ENCODE measurements at regions not wholly inside any gene's neighbourhood (a gene's known extent, or its start where the extent isn't known, plus 50 kb on each side); places are given as distances from the start of the nearest gene placed in this dataset.

DNA sequence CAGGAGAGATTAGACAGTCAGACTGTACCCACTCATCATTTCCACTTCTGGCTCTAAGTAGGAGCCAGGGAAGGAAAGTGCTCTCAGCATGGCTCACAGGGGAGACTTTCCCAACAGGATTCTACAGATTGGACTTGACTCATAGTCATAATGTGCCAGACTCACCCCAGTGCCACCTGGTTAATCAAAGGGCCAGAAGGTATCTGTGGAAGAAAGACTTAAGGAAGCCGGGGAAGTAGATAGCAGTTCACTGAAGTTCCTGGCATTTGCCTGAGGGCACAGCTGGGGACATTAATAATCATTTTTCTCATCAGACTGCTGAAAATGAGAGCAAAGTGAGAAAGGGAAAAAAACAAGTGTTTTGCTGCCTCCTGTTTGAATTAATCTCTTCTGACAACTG, 717.5 kb downstream of the TUSC7 start:
- DNase-seq, result no peak

DNA sequence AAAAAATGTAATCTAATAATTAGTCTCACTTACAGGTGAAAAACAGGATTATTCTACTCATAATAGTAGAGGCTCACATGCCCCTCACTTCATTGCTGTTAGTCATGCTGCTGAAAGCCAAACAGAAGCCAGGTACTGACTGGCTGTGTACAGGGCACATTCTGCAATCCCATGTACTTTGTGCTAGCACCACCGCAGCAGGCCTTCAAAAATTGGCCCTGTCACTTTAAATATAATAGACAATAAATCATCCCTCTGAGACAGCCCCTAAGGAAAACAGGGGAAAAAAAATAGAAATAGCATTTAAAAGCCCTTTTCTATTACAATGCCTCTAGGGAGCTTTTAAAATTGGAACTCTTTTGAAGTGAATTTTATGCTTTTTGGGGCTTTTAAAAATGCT, 723.8 kb downstream of the TUSC7 start:
- no peak for DNase-seq

- DNase-seq, result no peak
Observed at GRCh38 chr3:117434661-117435412, 725.3 kb downstream of the TUSC7 start.

GRCh38 chr3:117435506-117435905, 725.9 kb downstream of the TUSC7 start:
- DNase-seq, result peak; percentile 6

GRCh38 chr3:117439812-117440211, 730.2 kb downstream of the TUSC7 start:
- DNase-seq, result no peak

- no peak for DNase-seq
Observed at GRCh38 chr3:117441851-117442250, 732.3 kb downstream of the TUSC7 start.

DNA sequence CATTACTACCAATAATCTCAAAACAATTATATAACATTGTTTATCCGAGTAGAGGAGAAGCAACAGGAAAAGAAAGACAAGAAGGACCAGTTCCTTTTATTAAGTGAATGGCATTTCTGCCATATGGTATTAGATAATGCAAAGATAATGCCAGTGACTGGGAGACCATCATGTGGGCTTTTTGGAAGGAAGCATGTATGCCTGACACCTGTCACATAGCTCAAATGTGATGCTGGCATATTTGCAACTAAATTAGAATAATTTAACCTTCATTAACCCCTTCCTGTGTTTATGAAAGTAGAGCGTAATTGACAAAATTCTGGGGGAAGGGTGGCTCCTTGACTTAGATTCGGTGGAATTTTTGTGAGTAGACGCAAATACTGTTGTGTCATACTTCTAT, 733.0 kb downstream of the TUSC7 start:
- DNase-seq, result no peak

DNA sequence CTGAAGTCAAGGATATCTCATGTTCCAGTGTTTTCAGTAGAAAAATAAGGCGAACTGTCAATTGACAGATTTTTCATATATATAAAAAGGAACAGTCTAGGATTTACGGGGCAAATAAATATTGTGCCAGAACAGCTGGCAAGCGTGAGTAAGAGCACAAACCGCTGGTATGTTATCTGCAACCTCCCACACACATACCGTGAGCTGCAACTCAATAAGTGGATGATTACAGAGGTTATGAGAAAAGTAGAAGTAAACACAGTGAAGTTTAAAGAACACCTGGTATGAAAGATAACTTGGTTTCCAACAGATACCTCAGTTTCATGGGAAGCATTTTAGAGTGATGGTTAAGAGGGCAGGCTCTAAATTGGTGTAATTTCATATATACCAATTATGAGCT, 733.4 kb downstream of the TUSC7 start:
- DNase-seq, result no peak

GRCh38 chr3:117444175-117444574, 734.6 kb downstream of the TUSC7 start:
- no peak for DNase-seq

- no peak for DNase-seq
Observed at GRCh38 chr3:117447419-117447818, 737.8 kb downstream of the TUSC7 start.

DNA sequence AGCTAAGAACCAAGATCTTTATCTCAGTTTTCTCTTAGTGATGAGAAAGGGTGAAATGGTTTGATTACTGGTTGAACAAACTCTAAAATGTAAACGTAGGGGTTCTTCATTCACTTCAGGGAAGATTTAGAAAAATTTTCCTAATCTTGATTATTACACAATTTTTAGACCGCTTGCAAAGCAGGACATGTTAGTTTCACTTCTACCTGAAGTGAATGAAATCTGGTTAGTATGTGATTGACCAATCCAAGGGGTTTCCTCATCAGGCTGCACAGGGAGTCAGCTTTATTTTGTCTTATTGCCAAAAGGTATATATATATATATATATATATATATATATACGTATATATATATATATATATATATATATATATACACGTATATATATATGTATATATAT, 740.4 kb downstream of the TUSC7 start:
- DNase-seq, result no peak

- DNase-seq, result peak; percentile 49
Observed at GRCh38 chr3:117454254-117454653, 744.7 kb downstream of the TUSC7 start.

GRCh38 chr3:117454908-117455307, 745.3 kb downstream of the TUSC7 start:
- DNase-seq, result no peak

DNA sequence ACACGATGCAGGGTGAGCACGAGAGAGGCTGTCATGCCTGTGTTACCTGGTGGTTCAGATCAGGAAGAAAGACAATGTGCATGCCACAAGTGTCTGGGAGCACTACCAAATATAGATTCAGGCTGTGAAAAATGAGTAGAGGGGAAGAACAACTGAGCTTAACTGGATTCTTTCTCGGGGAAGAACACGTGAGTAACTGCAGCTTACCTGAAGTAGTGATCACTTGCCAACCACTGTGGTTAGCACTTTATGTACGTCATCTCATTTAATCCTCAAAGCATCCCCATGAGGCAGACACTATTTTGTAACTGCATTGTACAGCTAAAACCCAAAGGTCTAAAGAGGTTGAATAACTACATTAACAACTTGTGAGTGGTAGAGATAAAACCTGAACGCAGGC, 746.2 kb downstream of the TUSC7 start:
- DNase-seq, result no peak

DNA sequence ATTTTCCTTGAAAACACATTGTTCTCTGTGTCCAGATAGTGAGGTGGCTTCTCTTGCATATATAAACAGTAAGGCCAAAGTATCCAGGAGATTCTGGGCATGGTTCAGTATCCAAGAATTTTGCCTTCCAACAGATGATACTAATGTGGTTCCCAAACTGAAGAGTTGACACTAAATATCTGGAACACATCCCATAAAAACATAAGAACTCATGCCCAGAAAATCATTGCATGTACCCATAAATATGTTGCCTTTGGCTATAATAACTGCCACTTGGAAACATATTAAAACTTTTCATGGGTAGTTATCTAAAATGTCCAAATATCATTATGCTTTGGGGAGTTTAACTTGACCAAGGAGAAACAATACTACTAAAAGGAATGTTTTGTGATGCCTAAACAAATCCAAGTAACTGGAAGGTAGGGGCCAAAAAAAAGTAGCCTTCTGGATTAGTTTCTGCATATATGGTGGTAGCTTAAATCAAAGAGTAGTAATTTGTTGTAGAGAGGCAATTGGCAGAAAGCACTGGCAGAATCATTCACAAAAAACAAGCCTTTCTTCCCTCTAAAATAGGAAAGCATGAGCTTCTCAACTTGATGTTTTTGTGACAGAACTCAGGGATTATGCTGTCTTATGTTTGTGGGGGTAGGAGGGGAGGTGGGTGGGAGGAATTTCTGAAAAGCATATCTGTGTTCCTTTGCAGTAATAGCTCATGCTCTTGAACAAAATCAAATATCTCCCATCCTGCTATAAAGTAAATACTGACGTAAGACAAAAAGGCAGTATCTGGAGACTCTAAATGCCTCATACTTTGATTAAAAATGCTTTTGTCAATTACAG, 753.9 kb downstream of the TUSC7 start:
- DNase-seq, result no peak

- DNase-seq, result no peak
Observed at GRCh38 chr3:117471831-117472230, 762.3 kb downstream of the TUSC7 start.

GRCh38 chr3:117473981-117474538, 764.5 kb downstream of the TUSC7 start:
- peak; percentile 91 for DNase-seq

DNA sequence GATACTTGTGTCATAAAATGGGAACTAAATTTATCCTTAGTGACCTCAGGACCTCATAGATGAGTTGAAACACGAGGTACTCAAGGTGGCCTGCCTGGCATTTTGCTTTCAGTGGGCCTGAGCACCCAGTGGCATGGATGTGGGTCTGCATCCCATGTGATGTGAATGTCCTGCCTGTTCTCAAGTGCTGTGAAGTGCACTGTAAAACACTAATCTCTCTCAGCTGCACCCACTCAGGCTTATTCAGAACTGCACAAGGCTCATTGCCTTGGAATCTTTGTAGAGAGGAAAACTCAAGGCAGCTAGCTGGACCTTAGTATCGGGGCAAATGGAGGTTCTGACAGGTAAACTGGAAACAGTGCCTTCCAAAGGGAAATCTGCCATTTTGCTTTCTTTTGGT, 767.0 kb downstream of the TUSC7 start:
- DNase-seq, result peak; percentile 28

GRCh38 chr3:117477214-117477755, 767.7 kb downstream of the TUSC7 start:
- no peak for DNase-seq

GRCh38 chr3:117479095-117479494, 769.5 kb downstream of the TUSC7 start:
- no peak for DNase-seq

DNA sequence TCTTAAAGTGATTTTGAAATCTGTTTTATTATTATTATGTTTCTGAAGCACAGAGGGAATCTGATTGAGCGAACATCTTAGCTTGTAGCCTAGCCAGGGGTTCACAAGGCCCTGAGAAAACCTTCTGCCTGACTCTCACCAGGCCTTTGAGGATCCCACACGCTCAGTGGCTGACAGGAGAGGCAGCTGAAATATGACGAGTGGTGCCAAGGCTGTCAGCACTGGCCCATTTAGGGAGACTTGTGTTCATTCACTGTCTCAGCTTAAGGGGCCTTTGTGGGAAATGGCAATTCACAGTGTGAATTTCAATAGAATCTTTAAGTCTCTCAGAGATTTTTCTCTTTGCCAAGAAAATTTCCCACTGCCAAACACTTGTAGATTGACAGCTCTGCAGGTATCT, 770.9 kb downstream of the TUSC7 start:
- DNase-seq, result no peak

DNA sequence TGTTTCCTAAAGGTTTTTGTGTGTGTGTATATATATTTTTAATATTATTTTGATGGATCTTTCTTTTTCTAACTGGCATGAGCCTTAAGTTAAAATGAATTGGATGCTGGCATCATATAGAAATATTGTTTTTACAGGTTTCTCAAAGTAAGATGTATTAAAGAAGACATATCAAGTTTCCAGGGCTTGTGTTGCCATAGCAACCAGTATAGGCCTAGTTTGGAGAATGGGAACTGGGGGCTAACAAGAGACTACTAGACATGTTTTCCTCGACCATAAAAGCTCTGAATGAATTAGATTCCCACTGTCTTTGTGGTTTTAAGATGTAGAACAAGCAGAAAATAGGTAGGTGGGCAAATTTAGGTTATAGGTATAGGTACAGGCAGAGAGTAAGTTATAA, 771.4 kb downstream of the TUSC7 start:
- DNase-seq, result no peak

GRCh38 chr3:117483839-117484238, 774.3 kb downstream of the TUSC7 start:
- DNase-seq, result no peak

DNA sequence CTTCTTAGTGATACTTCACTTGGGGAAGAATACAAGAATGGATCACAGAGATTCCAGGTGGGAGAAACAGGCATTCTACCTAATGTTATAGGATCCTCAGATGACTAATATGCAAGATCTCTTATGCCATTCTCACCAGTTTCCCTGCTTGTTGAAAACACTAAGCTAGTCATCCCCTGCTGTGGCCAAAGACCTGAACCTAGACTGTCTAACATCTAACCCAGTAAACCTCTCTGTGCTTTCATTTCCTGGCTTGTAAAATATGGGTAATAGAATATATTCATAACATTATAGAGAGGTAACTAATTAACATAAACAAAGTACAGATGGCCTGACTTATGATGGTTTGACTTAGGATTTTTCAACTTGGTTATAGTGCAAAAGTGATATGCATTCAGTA, 776.3 kb downstream of the TUSC7 start:
- DNase-seq, result no peak

All from DMS79 (cell line).